RWPE1 (cell line): ENCODE measurements at regions not wholly inside any gene's neighbourhood (a gene's known extent, or its start where the extent isn't known, plus 50 kb on each side); places are given as distances from the start of the nearest gene placed in this dataset.

Source experiments
- CTCF ChIA-PET: fragments of 350-600 bp; sonication (Branson Sonifier 250); formaldehyde crosslinking; extraction: SDS; loops from one replicate; lab custom pipeline; 2021; lab: Yijun Ruan, JAX
- POLR2A ChIA-PET: fragments of 400-600 bp; formaldehyde crosslinking; extraction: SDS; loops from one replicate; lab custom pipeline; 2020; ENCODE audit warnings: antibody characterized with exemption; ENCODE audit not compliant: low non-redundant PET; lab: Yijun Ruan, JAX
- DNase-seq: peaks from one replicate; pipeline ENCODE4 v3.0.0; 2012; ENCODE audit warnings: low spot score
- H3K27ac ChIP-seq: fragments of 450-650 bp; 2 replicates; pipeline ENCODE4 v1.5.1; 2017
- CTCF ChIP-seq: fragments of 450-650 bp; conservative IDR thresholded peaks from 2 replicates; pipeline ENCODE4 v1.5.1; 2017; ENCODE audit warnings: low read depth, mild to moderate bottlenecking

GRCh38 chr9:17967731-17968130 lies 388.9 kb downstream of the SH3GL2 start:
- no peak for DNase-seq
- no peak overlapping the region for H3K27ac ChIP-seq
- POLR2A ChIA-PET = no interaction called here
- no peak for TF ChIP-seq CTCF
- CTCF ChIA-PET = no interaction called here

GRCh38 chr9:17969232-17969631 lies 390.4 kb downstream of the SH3GL2 start:
- no peak for DNase-seq
- no peak for TF ChIP-seq CTCF
- POLR2A ChIA-PET = no interaction called here
- H3K27ac ChIP-seq = no peak overlapping the region
- CTCF ChIA-PET = no interaction called here

GRCh38 chr9:17970277-17970676 lies 391.4 kb downstream of the SH3GL2 start:
- TF ChIP-seq CTCF = no peak
- ChIA-PET CTCF (no interaction called here), POLR2A (no interaction called here)

DNA sequence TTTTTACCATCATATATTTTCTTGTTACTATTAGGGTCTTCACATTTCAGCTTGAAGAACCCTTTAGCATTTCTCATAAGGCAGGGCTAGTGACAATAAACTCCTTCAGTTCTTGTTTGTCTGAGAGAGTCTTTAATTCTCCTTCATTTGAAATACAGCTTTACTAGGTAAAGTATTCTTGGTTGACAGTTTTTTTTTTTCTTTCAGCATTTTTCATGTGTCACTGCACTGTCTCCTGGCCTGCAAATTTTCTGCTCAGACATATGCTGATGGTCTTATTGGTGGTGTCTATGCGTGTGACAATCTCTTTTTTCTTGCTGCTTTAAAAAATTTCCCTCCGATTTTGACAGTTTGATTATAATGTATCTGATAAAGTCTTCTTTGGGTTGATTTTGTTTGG lies 399.9 kb downstream of the SH3GL2 start:
- DNase-seq = no peak
- TF ChIP-seq CTCF = no peak
- ChIA-PET POLR2A (no interaction called here), CTCF (no interaction called here)
- no peak overlapping the region for H3K27ac ChIP-seq

More at GRCh38 chr9:17970277-17970676, 391.4 kb downstream of the SH3GL2 start:
- no peak for DNase-seq
- no peak overlapping the region for H3K27ac ChIP-seq

DNA sequence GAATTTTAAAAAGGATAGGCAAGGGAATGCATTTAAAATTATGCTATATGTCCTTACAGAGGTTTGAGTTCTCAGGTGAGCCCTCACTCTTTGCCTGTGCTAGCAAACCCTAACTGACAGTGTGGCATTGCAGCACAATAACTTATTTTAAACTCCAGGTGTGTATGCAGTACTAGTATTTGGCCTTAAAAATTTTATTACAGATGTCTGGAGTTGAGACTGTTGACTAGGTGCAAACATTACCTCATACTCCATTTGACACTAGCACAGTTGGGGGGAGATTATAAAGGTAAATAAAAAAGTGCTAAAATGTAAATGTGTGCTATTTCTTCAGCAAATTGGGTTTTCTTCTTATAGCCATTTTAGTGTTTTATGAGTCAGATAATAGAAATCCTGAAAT lies 407.7 kb downstream of the SH3GL2 start:
- no peak for TF ChIP-seq CTCF
- DNase-seq = no peak
- no peak overlapping the region for H3K27ac ChIP-seq
- POLR2A ChIA-PET = no interaction called here
- CTCF ChIA-PET = no interaction called here

DNA sequence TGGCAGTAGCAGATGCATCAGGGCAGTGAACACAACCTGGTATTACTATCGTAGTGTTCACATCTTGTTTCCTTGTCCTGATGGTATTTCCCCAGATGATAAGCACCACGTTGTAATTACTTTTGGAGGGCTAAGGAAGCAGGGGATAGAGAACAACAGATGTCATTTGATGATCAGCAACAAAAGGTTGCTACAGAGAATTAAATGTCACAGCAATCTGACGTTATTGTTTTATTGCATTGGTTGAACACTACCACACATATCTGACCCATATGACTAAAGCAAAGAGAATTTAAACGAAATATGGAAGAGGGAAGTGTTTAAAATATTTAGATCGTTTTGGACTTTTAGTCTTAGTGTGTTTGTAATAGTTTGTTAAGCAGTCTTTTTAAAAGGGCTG lies 408.3 kb downstream of the SH3GL2 start:
- ChIA-PET POLR2A (no interaction called here), CTCF (no interaction called here)
- H3K27ac ChIP-seq = no peak overlapping the region
- no peak for TF ChIP-seq CTCF
- DNase-seq = no peak

- POLR2A ChIA-PET = no interaction called here
These were observed 409.6 kb downstream of the SH3GL2 start for GRCh38 chr9:17988489-17988888.

More at GRCh38 chr9:17988489-17988888, 409.6 kb downstream of the SH3GL2 start:
- CTCF ChIA-PET = no interaction called here
- no peak for TF ChIP-seq CTCF
- no peak for DNase-seq
- no peak overlapping the region for H3K27ac ChIP-seq
